Globus pallidus (tissue), 1 donor: ENCODE measurements at regions not wholly inside any gene's neighbourhood (a gene's known extent, or its start where the extent isn't known, plus 50 kb on each side); places are given as distances from the start of the nearest gene placed in this dataset.

Experiments used
- DNase-seq: peaks from one replicate; pipeline ENCODE4 v3.0.0-alpha.2; 2015; ENCODE audit warnings: low spot score

DNA sequence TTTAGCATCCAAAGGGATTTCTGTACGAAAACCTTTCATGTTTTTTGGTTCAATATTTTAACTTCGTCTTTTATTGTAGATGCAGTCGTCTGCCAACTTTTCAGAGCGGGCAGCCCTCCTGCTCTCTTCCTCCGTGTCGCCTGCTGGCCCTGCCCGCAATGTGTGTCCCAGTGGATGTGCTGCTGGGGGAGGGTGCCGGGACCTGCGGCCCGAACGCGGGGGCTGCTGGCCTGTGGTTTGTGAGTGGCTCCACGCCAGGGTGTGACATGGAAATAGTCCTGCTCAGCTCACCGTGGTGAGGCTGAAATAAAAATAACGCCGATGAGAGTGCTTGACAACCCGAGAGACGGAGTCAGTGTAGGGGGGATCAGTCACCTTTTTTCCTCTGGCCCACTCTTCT, 59.7 kb upstream of the GRPEL1 start:
- no peak for DNase-seq

DNA sequence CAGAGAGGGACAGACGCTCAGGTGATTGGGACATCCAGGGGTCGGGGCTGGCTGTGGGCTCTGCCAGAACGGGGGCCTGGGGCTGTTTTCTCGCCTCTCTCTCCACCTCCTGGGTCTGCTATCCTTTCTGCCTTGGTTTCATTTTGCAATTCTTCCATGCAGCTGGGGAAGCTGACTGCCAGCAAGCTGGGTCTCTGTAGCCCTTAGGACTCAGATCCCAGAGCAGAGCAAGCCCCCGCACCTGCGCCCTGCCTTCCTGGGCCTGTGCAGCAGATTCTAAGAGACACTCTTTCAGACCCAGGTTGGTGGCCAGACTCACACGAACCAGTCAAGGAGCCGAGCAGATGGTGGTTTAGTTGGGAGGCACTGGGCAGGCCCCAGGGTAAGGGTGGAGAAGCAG, 59.1 kb upstream of the GRPEL1 start:
- no peak for DNase-seq

DNA sequence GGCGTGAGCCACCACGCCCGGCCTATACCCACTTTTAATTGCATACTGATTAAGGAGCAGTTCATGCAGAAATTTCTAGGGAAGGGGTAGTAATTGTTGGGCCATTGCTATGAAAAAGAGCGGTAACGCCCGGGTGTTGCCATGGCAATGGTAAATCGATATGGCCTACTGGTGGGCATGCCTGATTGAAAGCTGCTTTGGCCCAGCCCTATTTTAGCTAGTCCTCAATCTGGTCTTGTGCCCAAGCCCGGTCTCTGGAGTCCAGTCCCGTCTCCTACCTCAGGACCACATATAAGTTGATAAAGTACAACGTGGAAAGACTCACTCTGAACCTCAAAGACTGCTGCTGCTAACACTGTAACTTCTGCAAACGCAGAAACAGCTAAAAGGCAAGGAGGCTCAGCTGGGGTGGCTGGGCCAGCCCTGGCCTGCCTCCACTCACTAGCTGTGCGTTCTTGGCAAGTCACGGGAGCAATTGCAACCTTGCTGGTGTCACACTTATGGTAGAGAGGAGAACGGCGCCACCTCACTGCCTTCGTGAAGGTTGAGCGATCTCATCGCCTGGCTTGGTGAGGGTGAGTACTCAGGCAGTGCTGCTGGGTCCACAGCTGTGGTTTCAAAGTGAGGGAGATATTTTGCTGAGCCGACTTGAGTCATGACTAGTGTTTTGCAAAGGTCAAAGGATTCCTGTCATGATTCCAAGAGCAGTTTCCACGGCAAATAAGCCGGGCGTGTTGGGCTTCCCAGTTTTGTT, 57.0 kb upstream of the GRPEL1 start:
- no peak for DNase-seq

DNA sequence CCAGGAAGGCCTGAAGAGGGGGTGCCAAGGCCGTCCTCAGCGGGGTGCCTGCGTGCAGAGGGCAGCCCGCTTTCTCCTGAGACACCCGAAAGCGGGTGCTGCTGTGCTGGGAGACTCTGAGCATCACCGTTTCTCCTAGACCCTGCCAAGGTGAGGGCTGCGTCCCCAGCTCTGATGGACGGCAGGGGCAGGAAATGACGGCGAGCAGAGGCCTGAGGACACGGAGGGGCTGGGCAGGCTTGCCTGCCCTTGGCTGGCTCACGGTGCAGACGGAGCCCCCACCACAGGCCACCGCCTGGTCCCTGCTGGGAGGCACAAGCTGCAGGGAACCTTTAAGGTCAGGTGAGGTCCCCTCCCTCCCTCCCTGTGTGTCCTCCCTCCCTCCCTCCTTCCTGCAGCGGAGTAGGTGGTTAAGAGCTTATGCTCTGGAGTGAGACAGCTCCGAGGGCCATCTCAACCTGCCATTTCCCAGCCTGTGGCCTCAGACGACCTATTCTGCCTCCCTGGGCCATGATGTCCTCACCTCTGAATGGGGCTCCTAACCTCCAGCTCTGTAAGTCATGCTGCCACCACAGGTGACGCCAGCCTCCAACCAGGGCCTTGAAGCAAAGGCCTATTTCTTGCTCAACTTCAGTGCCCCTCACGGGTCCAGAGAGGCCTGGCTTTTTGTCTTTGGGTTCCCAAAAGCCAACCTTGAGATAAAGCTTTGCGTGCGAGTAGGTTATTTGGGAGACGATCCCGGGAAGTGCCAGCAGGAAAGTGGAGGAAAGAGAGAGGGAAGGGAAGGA, 54.2 kb upstream of the GRPEL1 start:
- no peak for DNase-seq

DNA sequence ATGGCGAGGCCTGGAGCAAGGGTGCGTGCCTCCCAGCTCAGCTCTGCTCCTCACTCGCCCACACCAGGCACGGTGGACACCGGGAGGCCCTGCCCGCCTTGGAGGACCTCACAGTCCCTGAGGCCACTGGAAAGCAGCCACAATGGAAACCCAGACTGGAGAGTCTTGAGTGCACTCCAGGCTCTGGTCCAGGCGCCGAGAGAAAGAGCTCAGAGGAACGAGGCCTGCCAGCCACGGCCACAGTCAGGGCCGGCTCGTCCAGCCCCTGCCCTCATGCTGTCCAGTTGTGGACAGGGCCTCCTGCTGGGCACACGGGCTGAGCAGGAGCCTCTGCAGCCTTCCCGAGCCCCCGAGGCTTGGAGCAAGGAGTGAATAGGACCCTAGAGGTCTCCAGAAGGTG, 53.3 kb upstream of the GRPEL1 start:
- no peak for DNase-seq

DNA sequence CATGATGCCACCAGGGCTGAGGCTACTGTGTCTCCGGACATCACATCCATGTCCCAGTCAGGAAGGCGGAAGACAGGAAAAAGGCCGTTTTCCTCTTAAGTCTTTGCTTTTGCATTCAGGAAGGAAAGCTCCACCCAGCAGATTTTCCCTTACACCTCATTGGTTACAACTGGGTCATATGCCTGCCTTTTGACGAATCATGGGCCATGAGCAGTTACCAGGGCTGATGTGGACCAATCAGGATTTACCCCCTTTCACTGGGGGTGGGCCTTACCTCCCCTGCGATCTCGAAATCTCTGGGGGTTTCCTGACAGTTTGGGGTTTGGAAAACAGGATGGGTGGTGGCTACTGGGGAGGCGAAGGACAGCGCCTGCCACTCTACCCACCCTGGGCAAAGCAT, 52.5 kb upstream of the GRPEL1 start:
- DNase-seq: no peak

DNA sequence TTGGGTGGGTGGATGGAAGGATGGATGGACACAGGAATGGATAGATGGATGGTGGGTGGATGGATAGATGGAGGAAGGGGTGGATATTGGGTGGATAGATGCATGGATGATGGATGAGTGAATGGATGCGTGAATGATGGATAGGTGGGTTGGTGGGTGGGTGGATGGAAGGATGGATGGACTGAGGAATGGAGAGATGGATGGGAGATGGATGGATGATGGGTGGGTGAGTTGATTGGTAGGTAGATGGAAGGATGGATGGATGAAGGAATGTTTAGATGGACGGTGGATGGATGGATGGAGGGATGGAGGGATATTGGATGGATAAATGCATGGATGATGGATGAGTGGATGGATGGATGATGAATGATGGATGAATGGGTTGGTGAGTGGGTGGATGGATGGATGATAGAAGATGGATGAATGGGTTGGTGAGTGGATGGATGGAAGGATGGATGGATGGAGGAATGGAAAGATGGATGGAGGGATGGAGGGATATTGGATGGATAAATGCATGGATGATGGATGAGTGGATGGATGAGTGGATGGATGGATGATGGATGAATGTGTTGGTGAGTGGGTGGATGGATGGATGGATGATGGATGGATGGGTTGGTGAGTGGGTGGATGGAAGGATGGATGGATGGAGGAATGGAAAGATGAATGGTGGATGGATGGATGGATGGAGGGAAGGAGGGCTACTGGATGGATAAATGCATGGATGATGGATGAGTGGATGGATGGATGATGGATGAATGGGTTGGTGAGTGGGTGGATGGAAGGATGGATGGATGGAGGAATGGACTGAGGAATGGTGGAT, 50.4 kb upstream of the GRPEL1 start:
- no peak for DNase-seq
